ENCODE measurements at regions not wholly inside any gene's neighbourhood (a gene's known extent, or its start where the extent isn't known, plus 50 kb on each side); places are given as distances from the start of the nearest gene placed in this dataset.
A peak's percentile ranks its signal among the peaks of the same experiment; 100 is the strongest.
"Not testable (repeated sequence)": the region's sequence is repeated elsewhere in the genome, so short reads cannot be mapped to it uniquely, and the experiment has no call there.

DNA sequence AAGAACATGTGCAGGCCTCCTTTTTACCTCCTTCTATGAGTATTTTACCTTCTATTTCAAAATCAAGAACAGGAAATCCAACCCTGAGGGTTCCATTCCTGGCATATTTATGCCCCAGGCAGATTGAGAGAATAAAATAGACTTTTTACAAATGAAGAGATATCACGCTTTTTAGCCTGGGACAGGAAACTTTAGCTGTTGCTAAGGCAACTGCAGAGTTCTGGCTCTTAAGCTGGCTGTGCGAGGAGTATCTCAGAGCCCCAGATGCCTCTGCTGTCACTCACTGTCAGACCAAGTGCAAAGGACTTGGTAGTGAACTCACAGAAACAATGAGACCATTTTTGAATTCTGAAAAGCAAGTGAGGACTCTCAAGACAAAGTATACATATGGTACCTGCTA, 69.5 kb upstream of the HSPB3 start:
- peak; percentile 75 for DNase-seq (ENCODE audit: low read depth)
- TF ChIP-seq, protein P1, sequence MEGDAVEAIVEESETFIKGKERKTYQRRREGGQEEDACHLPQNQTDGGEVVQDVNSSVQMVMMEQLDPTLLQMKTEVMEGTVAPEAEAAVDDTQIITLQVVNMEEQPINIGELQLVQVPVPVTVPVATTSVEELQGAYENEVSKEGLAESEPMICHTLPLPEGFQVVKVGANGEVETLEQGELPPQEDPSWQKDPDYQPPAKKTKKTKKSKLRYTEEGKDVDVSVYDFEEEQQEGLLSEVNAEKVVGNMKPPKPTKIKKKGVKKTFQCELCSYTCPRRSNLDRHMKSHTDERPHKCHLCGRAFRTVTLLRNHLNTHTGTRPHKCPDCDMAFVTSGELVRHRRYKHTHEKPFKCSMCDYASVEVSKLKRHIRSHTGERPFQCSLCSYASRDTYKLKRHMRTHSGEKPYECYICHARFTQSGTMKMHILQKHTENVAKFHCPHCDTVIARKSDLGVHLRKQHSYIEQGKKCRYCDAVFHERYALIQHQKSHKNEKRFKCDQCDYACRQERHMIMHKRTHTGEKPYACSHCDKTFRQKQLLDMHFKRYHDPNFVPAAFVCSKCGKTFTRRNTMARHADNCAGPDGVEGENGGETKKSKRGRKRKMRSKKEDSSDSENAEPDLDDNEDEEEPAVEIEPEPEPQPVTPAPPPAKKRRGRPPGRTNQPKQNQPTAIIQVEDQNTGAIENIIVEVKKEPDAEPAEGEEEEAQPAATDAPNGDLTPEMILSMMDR (conservative IDR thresholded peaks at IDR 0.05; ENCODE audit: low read depth, low read length): no peak

DNA sequence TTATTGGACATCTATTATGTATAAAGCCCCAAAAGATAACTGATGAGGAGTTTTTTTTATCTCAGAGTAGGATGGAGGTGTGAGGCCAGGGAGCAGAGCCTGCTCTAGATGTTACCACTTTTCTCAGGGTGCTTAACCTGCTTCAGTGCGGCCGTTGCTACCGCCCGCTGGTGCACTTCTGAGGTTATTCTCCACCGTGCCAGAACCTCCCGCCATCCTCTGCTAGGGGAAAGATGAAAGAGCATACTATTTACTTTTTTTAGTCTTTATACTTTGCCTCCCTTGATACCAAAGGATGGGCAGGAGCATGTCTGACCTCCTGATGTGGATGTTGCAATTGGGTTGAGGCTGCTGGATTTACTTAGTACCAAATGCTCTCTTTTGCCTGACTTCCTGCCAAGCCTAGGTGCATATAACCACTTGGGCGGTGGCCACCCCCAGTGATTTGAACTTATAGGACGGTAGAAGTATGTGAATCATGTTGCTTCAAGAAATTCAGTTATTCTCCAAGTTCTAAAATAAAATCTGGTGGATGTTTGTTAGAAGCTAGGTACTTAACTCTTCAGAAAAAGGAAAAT, 71.1 kb upstream of the HSPB3 start:
- TF ChIP-seq, protein P1 (conservative IDR thresholded peaks at IDR 0.05; ENCODE audit: low read depth, low read length): no peak
- DNase-seq (ENCODE audit: low read depth): peak; percentile 40
- H3K4me3 ChIP-seq (ENCODE audit: low read depth, low read length): no peak overlapping the region

More for the DNA sequence above, 69.5 kb upstream of the HSPB3 start:
- H3K4me3 ChIP-seq (ENCODE audit: low read depth, low read length): no peak overlapping the region

DNA sequence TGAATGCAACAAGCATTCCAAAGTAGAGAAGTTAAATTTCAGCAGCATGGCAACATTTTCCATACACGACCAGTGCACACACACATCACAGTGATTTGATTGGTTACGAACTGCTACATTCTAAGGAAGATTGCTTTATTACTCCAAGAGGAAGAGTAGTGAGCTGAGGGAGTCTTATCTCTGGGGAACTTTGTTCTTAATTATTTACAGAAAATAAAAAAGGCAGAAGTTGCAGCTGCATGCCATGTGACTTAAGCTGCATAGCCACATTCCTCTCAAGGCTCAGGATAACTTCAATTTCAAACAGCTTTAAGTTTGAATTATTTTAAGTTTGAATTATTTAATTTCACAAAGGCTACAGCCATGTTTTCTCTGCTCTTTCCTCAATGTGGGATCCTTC, 71.6 kb upstream of the HSPB3 start:
- TF ChIP-seq, protein P1 (conservative IDR thresholded peaks at IDR 0.05; ENCODE audit: low read depth, low read length): no peak
- peak; percentile 38 for DNase-seq (ENCODE audit: low read depth)

DNA sequence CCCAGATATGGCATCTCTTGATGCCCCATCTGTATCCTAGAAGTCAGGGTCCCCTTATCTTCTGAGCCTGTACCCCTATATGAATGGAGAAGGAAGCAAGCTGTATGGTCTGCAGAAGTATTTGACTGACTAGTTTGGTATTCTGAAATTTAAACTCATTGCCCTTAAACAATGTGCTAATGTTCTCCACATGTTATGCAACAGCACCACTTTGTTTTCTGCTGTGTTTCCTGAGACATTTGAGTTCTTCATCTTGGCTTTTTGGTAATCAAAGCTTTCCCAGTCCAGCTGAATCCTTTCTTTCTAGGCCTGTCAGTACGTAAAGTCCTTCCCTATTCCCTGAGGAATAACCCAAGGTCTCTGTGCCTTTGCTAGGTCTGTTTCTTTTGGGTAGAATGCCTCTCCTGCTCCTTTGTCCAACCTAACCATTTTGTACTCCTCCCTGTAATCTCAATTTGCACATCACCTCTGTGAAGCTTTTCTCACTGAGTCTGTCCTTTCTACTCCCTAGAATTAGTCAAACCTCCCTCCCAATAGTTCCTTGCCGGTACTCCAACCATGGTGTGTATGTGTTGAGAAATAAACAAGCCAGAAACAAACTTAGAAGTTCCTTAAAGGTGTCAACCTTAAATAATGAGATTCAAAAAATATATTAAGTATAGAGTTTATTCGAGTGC, 72.1 kb upstream of the HSPB3 start:
- DNase-seq (ENCODE audit: low read depth): peak; percentile 66
- TF ChIP-seq, protein P1 (conservative IDR thresholded peaks at IDR 0.05; ENCODE audit: low read depth, low read length): no peak
- H3K4me3 ChIP-seq (ENCODE audit: low read depth, low read length): no peak overlapping the region

More for the DNA sequence above, 71.6 kb upstream of the HSPB3 start:
- H3K4me3 ChIP-seq (ENCODE audit: low read depth, low read length): no peak overlapping the region

DNA sequence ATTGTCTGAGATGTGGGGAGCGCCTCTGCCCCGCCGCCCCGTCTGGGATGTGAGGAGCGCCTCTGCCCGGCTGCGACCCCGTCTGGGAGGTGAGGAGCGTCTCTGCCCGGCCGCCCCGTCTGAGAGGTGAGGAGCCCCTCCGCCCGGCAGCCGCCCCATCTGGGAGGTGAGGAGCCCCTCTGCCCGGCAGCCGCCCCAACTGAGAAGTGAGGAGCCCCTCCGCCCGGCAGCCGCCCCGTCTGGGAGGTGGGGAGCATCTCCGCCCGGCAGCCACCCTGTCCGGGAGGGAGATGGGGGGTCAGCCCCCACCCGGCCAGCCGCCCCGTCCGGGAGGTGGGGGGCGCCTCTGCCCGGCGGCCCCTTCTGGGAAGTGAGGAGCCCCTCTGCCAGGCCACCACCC, 70.9 kb upstream of the ARL15 start:
- DNase-seq (ENCODE audit: low read depth): not testable (repeated sequence)

DNA sequence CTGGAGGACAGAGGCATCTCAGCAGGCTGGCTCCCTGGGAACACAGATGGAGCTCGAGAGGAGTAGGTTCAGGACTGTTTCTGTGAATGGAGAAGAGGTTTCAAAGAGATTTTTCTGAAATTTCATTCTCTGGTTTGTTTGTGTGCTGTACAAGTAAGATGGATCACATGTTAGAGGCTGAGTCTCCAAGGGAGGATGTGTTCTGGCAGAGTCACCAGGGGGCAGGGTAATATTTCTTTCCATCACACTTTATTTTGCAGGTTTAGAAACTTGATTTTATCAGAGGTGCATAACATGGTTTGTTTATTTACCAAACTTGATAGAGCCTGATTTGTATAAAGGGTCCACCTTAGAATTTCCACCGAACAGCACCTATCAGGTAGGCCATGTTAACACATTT, 69.2 kb upstream of the ARL15 start:
- peak; percentile 50 for DNase-seq (ENCODE audit: low read depth)
- TF ChIP-seq, protein P1 (conservative IDR thresholded peaks at IDR 0.05; ENCODE audit: low read depth, low read length): peak; percentile 47

More for the DNA sequence above, 70.9 kb upstream of the ARL15 start:
- H3K4me3 ChIP-seq (ENCODE audit: low read depth, low read length): not testable (repeated sequence)

GRCh38 chr5:54378707-54379106, 68.3 kb upstream of the ARL15 start:
- TF ChIP-seq, protein P1 (conservative IDR thresholded peaks at IDR 0.05; ENCODE audit: low read depth, low read length): no peak
- no peak for DNase-seq (ENCODE audit: low read depth)
- no peak overlapping the region for H3K4me3 ChIP-seq (ENCODE audit: low read depth, low read length)

More for the DNA sequence above, 69.2 kb upstream of the ARL15 start:
- H3K4me3 ChIP-seq (ENCODE audit: low read depth, low read length): no peak overlapping the region

DNA sequence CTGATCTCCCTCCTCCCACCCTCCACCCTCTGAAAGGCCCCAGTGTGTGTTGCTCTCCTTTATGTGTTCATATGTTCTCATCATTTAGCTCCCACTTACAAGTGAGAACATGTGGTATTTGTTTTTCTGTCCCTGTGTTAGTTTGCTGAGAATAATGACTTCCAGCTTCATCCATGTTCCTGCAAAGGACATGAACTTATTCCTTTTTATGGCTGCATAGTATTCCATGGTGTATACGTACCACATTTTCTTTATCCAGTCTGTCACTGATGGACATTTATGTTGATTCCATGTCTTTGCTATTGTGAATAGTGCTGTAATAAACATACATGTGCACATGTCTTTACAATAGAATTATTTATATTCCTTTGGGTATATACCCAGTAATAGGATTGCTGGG, 67.0 kb upstream of the ARL15 start:
- DNase-seq (ENCODE audit: low read depth); H3K4me3 ChIP-seq (ENCODE audit: low read depth, low read length): not testable (repeated sequence)
